Fibroblast of pulmonary artery (primary cell): ENCODE measurements at regions not wholly inside any gene's neighbourhood (a gene's known extent, or its start where the extent isn't known, plus 50 kb on each side); places are given as distances from the start of the nearest gene placed in this dataset.

Experiments
- DNase-seq: peaks from one replicate; pipeline ENCODE4 v3.0.0-alpha.2; 2010; ENCODE audit warnings: low read depth
- H3K4me3 ChIP-seq: replicated peaks from 2 replicates; pipeline ENCODE4 v1.5.1; 2011; ENCODE audit warnings: low read depth, mild to moderate bottlenecking, control low read depth, low read length, moderate library complexity
- TF ChIP-seq, protein P1 (sequence below): IDR thresholded peaks from 2 replicates; pipeline ENCODE4 v1.5.1; 2011; ENCODE audit warnings: mild to moderate bottlenecking, control low read depth, low read length, inconsistent platforms; ENCODE audit errors: missing control alignments

- no peak overlapping the region for H3K4me3 ChIP-seq
- TF ChIP-seq, protein P1, sequence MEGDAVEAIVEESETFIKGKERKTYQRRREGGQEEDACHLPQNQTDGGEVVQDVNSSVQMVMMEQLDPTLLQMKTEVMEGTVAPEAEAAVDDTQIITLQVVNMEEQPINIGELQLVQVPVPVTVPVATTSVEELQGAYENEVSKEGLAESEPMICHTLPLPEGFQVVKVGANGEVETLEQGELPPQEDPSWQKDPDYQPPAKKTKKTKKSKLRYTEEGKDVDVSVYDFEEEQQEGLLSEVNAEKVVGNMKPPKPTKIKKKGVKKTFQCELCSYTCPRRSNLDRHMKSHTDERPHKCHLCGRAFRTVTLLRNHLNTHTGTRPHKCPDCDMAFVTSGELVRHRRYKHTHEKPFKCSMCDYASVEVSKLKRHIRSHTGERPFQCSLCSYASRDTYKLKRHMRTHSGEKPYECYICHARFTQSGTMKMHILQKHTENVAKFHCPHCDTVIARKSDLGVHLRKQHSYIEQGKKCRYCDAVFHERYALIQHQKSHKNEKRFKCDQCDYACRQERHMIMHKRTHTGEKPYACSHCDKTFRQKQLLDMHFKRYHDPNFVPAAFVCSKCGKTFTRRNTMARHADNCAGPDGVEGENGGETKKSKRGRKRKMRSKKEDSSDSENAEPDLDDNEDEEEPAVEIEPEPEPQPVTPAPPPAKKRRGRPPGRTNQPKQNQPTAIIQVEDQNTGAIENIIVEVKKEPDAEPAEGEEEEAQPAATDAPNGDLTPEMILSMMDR, result no peak
Measured at GRCh38 chr17:72253597-72253996, 132.8 kb downstream of the SOX9 start.

DNA sequence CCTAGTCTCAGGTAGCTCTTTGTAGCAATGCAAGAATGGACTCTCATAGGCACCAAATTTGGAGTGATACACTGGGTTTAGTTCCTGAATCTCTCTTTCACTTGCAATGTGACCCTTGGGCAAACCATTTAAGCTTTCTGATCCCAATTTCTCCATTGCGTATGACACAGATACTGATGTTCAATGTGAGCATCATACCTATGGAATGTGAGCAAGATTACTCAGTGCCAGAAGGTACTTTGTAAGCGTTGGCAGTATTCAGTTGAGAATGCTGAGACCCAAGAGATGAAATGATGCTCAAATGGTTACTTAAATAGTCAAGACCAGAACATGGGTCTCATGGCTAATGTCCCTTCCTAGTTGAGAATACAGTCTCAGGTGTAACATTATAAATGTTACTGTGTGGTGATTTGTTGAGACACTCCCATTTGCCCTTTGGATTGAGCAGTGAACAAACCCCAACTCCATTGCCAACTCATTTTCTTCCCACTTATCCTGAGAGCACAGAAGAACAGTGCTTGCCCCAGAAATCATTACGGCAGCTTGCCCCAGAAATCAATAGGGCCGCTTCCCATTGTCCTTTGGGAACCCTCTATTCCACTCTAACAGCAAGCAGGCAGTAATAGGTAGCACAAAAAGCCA lies 134.1 kb downstream of the SOX9 start:
- H3K4me3 ChIP-seq, result no peak overlapping the region
- DNase-seq, result no peak
- TF ChIP-seq, protein P1, result no peak

More at GRCh38 chr17:72253597-72253996, 132.8 kb downstream of the SOX9 start:
- no peak for DNase-seq

- no peak overlapping the region for H3K4me3 ChIP-seq
- DNase-seq, result no peak
- TF ChIP-seq, protein P1, result no peak
Measured at GRCh38 chr17:72255481-72255880, 134.7 kb downstream of the SOX9 start.

DNA sequence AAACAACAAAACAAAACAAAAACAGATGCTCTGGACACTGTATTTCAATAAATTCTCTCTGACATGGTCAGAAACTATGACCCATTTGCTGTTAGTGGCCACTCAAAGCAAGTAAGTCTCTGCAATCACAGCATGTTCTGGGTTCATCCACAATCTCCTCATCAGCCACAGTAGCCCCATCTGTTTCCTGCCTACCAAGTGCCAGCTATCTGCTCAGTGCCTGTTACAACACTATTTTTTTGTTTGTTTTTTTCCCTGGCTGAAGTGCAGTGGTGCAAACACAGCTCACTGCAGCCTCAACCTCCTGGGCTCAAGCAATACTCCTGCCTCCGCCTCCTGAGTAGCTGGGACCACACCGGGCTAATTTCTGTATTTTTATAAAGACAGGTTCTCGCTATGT lies 137.9 kb downstream of the SOX9 start:
- no peak overlapping the region for H3K4me3 ChIP-seq
- no peak for DNase-seq
- TF ChIP-seq, protein P1, result no peak

DNA sequence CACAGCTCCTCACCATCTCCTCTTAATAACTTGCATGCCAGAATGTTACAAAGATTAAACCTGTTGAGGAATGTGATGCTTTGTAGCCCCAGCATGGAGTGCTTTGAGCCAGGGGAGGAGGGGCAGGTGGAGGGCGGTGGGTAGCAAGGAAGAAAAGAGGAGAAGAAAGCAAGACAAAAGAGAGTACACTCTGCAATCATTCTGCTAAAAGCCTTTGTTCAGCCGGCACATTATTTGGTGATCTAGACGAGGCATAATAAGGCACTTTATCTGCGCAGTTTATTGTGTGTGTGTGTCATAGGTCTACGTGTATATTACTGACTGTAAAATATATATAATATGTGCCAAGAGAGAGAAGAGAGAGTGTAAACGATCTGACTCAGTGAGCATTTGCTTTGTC lies 139.1 kb downstream of the SOX9 start:
- TF ChIP-seq, protein P1, result no peak
- H3K4me3 ChIP-seq, result no peak overlapping the region
- no peak for DNase-seq

GRCh38 chr17:72262766-72263165 lies 141.9 kb downstream of the SOX9 start:
- TF ChIP-seq, protein P1, result no peak
- H3K4me3 ChIP-seq, result no peak overlapping the region
- DNase-seq, result no peak
